ENCODE measurements at regions not wholly inside any gene's neighbourhood (a gene's known extent, or its start where the extent isn't known, plus 50 kb on each side); places are given as distances from the start of the nearest gene placed in this dataset.

DNA sequence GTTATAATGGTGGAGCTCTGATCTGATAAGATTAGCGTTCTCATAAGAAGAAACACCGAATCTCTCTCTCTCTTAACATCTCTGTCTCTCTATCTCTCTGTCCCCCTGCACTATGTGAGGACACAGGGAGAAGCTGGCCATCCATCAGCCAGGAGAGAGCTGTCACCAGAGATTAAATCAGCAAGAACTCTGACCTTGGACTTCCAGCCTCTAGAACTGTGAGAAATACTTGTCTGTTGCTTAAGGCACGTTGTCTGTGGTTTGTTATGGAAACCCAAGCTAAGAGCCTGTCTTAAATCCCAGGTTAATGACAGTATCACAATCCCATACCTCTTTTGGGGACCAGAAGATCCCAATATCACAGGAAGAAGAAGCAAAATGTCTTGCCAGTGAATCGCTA lies 132.0 kb upstream of the AKR1E2 start:
- H3K9me3 ChIP-seq = no peaks in the 10 kb centered on the region
- H3K27me3 ChIP-seq (ENCODE audit: low read depth) = no peaks in the 10 kb centered on the region
- no peak for DNase-seq (ENCODE audit: low spot score in 2 of 2)
- in situ Hi-C loops (cut with MboI; ENCODE audit: low sequenced_read_pairs) = no loop called here
- H3K36me3 ChIP-seq (replicated peaks) = no peaks in the 10 kb centered on the region
- H3K4me3 ChIP-seq = no peak overlapping the region
- no peaks in the 10 kb centered on the region for H3K4me1 ChIP-seq

DNA sequence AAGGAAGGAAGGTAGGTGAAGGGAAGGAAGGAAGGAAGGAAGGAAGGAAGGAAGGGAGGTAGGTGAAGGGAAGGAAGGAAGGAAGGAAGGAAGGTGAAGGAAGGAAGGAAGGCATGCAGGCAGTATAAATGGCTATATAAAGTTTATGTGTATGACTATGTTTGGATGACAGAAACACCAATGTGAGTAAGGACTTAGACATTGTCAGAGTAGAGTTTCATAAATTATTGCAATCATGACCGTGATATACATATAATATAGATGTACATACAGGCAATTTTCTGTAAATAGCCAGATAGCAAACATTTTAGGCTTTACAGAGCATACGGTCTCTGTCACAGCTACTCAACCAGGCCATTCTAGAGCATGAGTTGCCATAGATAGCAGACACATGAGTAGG lies 133.8 kb upstream of the AKR1E2 start:
- Histone ChIP-seq H3K27me3 (ENCODE audit: low read depth) (no peaks in the 10 kb centered on the region), H3K4me3 (no peak overlapping the region), H3K4me1 (no peaks in the 10 kb centered on the region), H3K9me3 (no peaks in the 10 kb centered on the region), H3K36me3 (replicated peaks) (no peaks in the 10 kb centered on the region)
- in situ Hi-C loops (cut with MboI; ENCODE audit: low sequenced_read_pairs) = no loop called here
- DNase-seq (ENCODE audit: low spot score in 2 of 2) = no peak

- H3K36me3 ChIP-seq (replicated peaks) = no peaks in the 10 kb centered on the region
- no peak overlapping the region for H3K4me3 ChIP-seq
- DNase-seq (ENCODE audit: low spot score in 2 of 2) = no peak
- no peaks in the 10 kb centered on the region for H3K9me3 ChIP-seq
- in situ Hi-C loops (cut with MboI; ENCODE audit: low sequenced_read_pairs) = no loop called here
- H3K4me1 ChIP-seq = no peaks in the 10 kb centered on the region
- no peaks in the 10 kb centered on the region for H3K27me3 ChIP-seq (ENCODE audit: low read depth)
Observed at GRCh38 chr10:4691776-4692175, 134.2 kb upstream of the AKR1E2 start.

DNA sequence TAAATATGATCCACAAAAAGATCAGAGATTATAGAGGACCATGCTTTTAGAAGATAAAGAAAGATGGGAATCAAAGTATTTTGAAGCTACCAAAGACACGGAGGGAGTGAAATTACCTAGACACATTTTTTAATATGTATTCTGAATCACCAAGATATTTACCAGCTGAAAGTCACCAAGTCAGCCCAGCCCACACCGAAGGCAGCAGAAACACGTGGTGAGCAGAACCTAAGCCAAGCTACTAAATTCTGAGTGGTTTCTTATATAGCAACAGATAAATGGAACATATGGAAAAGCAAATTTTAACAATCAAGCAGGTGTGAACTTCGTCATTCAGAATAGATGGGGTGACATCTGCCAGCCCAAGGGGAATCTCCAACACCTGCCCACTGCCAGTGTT lies 134.7 kb upstream of the AKR1E2 start:
- no peaks in the 10 kb centered on the region for H3K27me3 ChIP-seq (ENCODE audit: low read depth)
- H3K4me1 ChIP-seq = no peaks in the 10 kb centered on the region
- in situ Hi-C loops (cut with MboI; ENCODE audit: low sequenced_read_pairs) = no loop called here
- DNase-seq (ENCODE audit: low spot score in 2 of 2) = no peak
- no peaks in the 10 kb centered on the region for H3K36me3 ChIP-seq (replicated peaks)
- no peaks in the 10 kb centered on the region for H3K9me3 ChIP-seq
- H3K4me3 ChIP-seq = no peak overlapping the region

DNA sequence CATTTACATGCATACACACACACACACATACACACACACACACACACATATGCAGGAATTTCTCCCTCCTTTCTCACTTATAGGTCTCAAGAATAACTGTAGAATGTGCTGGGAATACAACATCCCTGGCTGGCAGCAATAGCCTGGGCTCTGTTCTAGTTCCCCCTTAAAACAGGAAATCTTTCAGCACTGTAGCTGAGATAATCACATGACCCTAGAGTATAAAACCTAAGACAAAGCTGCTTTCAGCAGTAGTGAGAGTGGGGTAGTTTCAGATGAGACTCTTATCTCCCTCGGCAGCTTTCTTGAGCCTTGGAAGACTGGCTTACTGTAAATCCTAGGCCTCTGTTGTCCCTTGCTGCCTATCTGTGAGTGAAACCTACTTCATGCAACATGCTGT lies 137.4 kb upstream of the AKR1E2 start:
- no peaks in the 10 kb centered on the region for H3K4me1 ChIP-seq
- in situ Hi-C loops (cut with MboI; ENCODE audit: low sequenced_read_pairs) = no loop called here
- DNase-seq (ENCODE audit: low spot score in 2 of 2) = no peak

GRCh38 chr10:4688168-4688567 lies 137.8 kb upstream of the AKR1E2 start:
- no peak for DNase-seq (ENCODE audit: low spot score in 2 of 2)
- H3K4me3 ChIP-seq = no peak overlapping the region
- in situ Hi-C loops (cut with MboI; ENCODE audit: low sequenced_read_pairs) = no loop called here
- no peaks in the 10 kb centered on the region for H3K36me3 ChIP-seq (replicated peaks)
- H3K9me3 ChIP-seq = no peaks in the 10 kb centered on the region
- no peaks in the 10 kb centered on the region for H3K4me1 ChIP-seq
- no peaks in the 10 kb centered on the region for H3K27me3 ChIP-seq (ENCODE audit: low read depth)

More for the DNA sequence above, 137.4 kb upstream of the AKR1E2 start:
- Histone ChIP-seq H3K9me3 (no peaks in the 10 kb centered on the region), H3K36me3 (replicated peaks) (no peaks in the 10 kb centered on the region), H3K4me3 (no peak overlapping the region), H3K27me3 (ENCODE audit: low read depth) (no peaks in the 10 kb centered on the region)

DNA sequence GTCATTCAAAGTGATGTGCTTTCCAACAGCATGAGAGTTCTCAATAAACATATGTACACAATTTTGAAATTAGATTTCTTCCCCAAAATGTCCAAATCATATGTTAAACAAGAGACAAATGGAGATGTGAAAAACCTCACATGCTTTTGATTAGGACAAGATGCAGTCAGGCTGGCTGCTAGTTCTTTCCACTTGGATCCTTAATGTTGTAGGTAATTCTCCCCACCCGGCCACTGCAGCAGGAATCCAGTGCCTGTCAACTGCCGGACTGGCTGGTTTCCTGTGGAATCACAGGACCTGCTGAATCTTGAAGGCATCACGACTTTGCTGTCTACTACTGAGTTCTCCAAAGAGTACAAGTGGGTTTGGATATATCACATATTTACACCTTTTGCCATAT lies 138.6 kb upstream of the AKR1E2 start:
- in situ Hi-C loops (cut with MboI; ENCODE audit: low sequenced_read_pairs) = no loop called here
- no peaks in the 10 kb centered on the region for H3K4me1 ChIP-seq

GRCh38 chr10:4686644-4686996 lies 139.4 kb upstream of the AKR1E2 start:
- H3K9me3 ChIP-seq = no peaks in the 10 kb centered on the region

More for the DNA sequence above, 138.6 kb upstream of the AKR1E2 start:
- no peak for DNase-seq (ENCODE audit: low spot score in 2 of 2)
- no peaks in the 10 kb centered on the region for H3K36me3 ChIP-seq (replicated peaks)
- H3K9me3 ChIP-seq = no peaks in the 10 kb centered on the region
- no peaks in the 10 kb centered on the region for H3K27me3 ChIP-seq (ENCODE audit: low read depth)
- H3K4me3 ChIP-seq = no peak overlapping the region

DNA sequence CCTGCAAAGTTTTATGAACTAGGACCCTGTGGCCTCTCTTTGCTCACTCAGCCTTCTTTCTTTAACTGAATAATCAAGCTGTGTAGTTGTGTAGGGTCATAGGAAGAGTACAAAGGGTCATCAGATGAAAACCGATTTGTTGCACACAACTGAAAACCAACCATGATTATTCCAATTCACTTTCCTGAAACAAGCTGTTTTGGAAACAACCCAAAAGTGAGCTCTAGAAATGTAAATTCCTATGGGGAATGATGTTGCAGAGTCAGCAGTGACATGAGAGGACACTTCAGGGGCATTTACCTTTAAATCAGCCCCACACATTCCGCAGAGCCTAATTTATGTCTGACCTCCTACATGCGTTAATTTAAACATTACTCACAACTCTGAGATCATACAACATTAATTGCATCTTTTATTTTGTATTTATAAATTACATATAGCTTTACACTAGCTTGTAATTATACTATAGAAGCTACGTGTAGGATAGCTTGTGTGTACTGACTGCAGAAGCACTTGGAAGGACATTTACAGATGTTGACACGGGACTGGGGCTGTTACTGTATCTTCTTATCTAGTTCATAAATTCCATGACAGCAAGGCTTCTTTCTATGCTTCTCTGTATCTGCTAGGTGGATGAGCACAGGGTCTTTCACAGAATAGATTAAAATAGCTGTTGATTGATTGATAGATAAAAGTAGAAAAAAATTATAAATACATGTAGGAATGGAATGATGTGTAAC lies 139.9 kb upstream of the AKR1E2 start:
- H3K36me3 ChIP-seq (replicated peaks) = no peaks in the 10 kb centered on the region
- H3K4me3 ChIP-seq = no peak overlapping the region
- no peaks in the 10 kb centered on the region for H3K4me1 ChIP-seq
- no peaks in the 10 kb centered on the region for H3K27me3 ChIP-seq (ENCODE audit: low read depth)
- in situ Hi-C loops (cut with MboI; ENCODE audit: low sequenced_read_pairs) = no loop called here
- no peak for DNase-seq (ENCODE audit: low spot score in 2 of 2)
- H3K9me3 ChIP-seq = no peaks in the 10 kb centered on the region

More at GRCh38 chr10:4686644-4686996, 139.4 kb upstream of the AKR1E2 start:
- no peaks in the 10 kb centered on the region for H3K36me3 ChIP-seq (replicated peaks)
- H3K4me3 ChIP-seq = no peak overlapping the region
- in situ Hi-C loops (cut with MboI; ENCODE audit: low sequenced_read_pairs) = no loop called here
- no peaks in the 10 kb centered on the region for H3K4me1 ChIP-seq
- no peak for DNase-seq (ENCODE audit: low spot score in 2 of 2)
- no peaks in the 10 kb centered on the region for H3K27me3 ChIP-seq (ENCODE audit: low read depth)

DNA sequence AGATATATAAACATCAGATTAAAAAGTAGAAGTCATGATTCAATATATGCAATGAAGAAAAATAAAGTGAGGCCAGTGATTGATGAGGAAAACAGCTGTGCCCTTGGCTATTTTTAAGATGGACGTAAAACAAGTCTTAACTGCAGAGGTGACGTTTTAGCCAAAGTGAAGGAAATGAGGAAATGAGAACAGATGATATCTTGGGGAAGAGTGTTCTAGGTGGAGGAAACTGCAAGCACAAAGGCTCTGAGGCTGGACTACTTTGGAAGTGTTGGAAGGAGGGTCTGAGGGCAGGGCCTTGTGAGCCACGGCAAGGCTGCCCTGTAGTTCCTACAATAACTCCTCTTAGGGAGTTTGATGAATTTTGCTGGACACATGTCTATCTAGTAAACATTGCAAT lies 140.5 kb upstream of the AKR1E2 start:
- Histone ChIP-seq H3K4me3 (no peak overlapping the region), H3K36me3 (replicated peaks) (no peaks in the 10 kb centered on the region), H3K9me3 (no peaks in the 10 kb centered on the region), H3K27me3 (ENCODE audit: low read depth) (no peaks in the 10 kb centered on the region), H3K4me1 (no peaks in the 10 kb centered on the region)
- in situ Hi-C loops (cut with MboI; ENCODE audit: low sequenced_read_pairs) = no loop called here
- no peak for DNase-seq (ENCODE audit: low spot score in 2 of 2)

DNA sequence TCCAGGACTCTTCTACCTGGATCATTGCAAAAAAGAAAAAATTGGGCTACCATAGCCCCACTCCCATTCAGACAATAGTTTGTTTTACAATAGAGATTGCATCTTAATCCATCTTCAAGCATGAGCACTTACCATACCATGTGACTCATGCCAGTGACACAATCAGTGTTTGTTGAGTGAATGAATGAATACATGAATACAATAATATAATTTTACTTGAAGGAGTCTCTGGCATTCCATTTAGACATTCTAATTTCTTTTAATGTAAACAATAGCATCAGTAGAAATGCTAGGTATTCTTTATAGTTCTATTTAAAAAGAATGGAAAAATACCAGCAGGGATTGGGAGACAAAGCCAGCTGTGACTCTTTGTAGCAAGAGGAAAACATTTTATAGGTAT lies 141.6 kb upstream of the AKR1E2 start:
- H3K4me1 ChIP-seq = no peaks in the 10 kb centered on the region
- DNase-seq (ENCODE audit: low spot score in 2 of 2) = no peak
- no peaks in the 10 kb centered on the region for H3K36me3 ChIP-seq (replicated peaks)
- in situ Hi-C loops (cut with MboI; ENCODE audit: low sequenced_read_pairs) = no loop called here
- no peaks in the 10 kb centered on the region for H3K9me3 ChIP-seq
- no peak overlapping the region for H3K4me3 ChIP-seq
- no peaks in the 10 kb centered on the region for H3K27me3 ChIP-seq (ENCODE audit: low read depth)

GRCh38 chr10:4683838-4684237 lies 142.2 kb upstream of the AKR1E2 start:
- in situ Hi-C loops (cut with MboI; ENCODE audit: low sequenced_read_pairs) = no loop called here
- Histone ChIP-seq H3K27me3 (ENCODE audit: low read depth) (no peaks in the 10 kb centered on the region), H3K36me3 (replicated peaks) (no peaks in the 10 kb centered on the region), H3K4me1 (no peaks in the 10 kb centered on the region), H3K4me3 (no peak overlapping the region), H3K9me3 (no peaks in the 10 kb centered on the region)
- no peak for DNase-seq (ENCODE audit: low spot score in 2 of 2)

DNA sequence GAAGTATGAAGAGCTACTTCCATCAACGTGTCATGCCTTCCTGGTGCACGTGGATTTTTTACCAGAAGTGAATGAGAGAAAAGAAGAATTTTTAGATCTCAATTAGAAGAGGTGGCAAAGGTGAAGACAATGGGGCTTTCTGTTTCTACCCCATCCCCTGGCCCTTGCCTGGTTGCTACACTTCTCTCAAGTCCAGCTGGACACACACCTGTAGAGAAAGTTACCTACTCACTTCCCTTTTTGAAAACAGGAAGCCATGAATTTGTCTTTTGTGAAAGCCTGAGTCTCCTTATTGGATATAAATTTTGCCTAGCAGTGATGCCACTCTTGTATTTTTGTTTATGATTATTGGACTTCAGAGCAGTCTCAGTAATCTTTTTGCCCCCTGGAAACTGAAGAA lies 142.9 kb upstream of the AKR1E2 start:
- Histone ChIP-seq H3K36me3 (replicated peaks) (no peaks in the 10 kb centered on the region), H3K9me3 (no peaks in the 10 kb centered on the region), H3K4me1 (no peaks in the 10 kb centered on the region), H3K4me3 (no peak overlapping the region), H3K27me3 (ENCODE audit: low read depth) (no peaks in the 10 kb centered on the region)
- in situ Hi-C loops (cut with MboI; ENCODE audit: low sequenced_read_pairs) = no loop called here
- DNase-seq (ENCODE audit: low spot score in 2 of 2) = no peak

DNA sequence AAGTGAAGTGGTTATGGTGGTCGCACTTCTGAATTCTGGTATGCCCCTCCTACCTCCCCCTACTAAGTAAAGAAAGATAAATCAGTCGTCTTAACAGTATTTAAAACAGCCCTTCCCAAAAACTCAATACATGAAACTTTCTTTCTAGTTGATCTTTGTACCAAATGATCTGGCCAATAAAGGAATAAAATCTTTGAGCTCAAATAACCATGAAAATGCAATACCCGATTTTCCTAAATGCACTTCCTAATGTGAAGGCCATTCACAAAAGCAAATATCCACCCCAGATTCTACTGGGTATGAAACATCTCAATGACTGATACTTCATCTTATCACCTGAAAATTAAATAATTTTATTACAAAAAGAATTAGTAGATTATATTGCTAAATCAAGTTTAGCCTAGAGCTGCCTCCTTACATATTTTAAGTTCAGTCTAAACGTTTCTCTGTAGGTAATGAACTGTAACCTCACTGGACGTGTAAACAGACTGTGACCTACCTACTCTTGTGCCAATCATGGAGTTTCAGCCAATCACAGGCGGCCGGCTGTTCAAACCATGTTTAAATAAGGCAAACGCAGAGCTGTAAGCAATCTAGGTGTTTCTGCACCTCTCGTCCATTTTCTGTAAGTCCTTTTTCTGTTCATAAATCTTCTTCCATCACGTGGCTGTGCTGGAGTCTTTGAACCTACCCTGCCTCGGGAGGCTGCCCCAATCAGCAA lies 146.9 kb upstream of the AKR1E2 start:
- Histone ChIP-seq H3K9me3 (no peaks in the 10 kb centered on the region), H3K27me3 (ENCODE audit: low read depth) (no peaks in the 10 kb centered on the region), H3K4me3 (no peak overlapping the region), H3K4me1 (no peaks in the 10 kb centered on the region), H3K36me3 (replicated peaks) (no peaks in the 10 kb centered on the region)
- in situ Hi-C loops (cut with MboI; ENCODE audit: low sequenced_read_pairs) = no loop called here
- DNase-seq (ENCODE audit: low spot score in 2 of 2) = no peak

Measured in HAP-1 (cell line).